ENCODE measurements at regions not wholly inside any gene's neighbourhood (a gene's known extent, or its start where the extent isn't known, plus 50 kb on each side); places are given as distances from the start of the nearest gene placed in this dataset.

DNA sequence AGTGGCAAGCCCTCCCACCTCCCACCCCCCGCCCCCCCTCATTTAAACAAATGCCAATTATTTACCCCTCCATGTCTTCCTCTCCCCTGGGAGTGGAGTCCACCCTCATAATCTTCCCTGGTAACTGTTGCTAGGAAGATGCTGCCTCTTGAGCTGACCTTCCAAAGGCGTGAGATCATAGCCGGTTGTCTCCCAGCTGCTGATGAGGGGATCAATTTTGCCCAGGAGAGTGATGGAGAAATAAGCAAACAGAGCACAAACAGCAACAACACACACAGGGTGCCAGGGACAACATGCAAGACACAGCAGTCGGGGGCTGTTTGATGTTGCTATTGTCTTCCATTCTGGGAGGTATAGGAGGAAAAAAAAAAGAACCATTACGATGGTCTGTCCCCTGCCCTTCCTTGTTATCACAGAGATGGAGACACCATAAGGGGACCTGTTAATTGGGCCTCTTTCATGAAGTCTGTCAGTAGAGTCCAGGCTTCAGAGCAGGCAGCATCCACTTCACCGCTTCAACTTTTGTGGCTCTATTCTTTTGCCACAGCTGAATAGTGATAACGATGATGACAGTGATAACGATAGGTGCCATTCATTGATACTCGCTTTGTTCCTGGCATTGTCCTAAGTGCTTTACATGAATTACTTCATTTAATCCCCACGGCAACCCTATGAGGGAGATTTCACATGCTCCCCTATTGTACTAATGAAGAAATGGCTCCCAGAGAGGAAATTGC is 76.9 kb upstream of the RGMA start:
- Histone ChIP-seq H2BK15ac (ENCODE audit: low read length) (no peak overlapping the region), H3K36me3 (ENCODE audit: control insufficient read depth in 2 of 4, insufficient read depth in 4 of 4, low read length in 3 of 4) (no peaks in the 10 kb centered on the region), H3K79me2 (ENCODE audit: control insufficient read depth in 1 of 2, insufficient read depth in 2 of 2, low read length in 2 of 2) (no peaks in the 10 kb centered on the region), H2BK12ac (ENCODE audit: low read depth, low read length) (no peak overlapping the region), H3K9me3 (ENCODE audit: insufficient read depth in 2 of 2, low read depth in 1 of 2, low read length in 1 of 2) (no peaks in the 10 kb centered on the region), H3K23me2 (ENCODE audit: low read depth, low read length) (no peaks in the 10 kb centered on the region), H3K23ac (ENCODE audit: insufficient read length) (no peak overlapping the region), H2BK120ac (replicated peaks; ENCODE audit: low read depth, low read length) (no peak overlapping the region), H3K27me3 (replicated peaks in 1 of 4; ENCODE audit: control insufficient read depth in 3 of 4, extremely low read depth in 1 of 4, insufficient read depth in 3 of 4, low read length in 3 of 4) (no peaks in the 10 kb centered on the region), H3K9ac (replicated peaks in 1 of 4; ENCODE audit: extremely low read depth in 1 of 4, low read depth in 3 of 4, low read length in 3 of 4) (no peak overlapping the region), H4K20me1 (replicated peaks in 1 of 2; ENCODE audit: control insufficient read depth in 1 of 2, insufficient read depth in 2 of 2, low read length in 2 of 2) (no peaks in the 10 kb centered on the region), H3K14ac (ENCODE audit: insufficient read length) (no peak overlapping the region), H4K5ac (ENCODE audit: insufficient read length, low read depth, low read length) (no peak overlapping the region), H3K56ac (replicated peaks; ENCODE audit: insufficient read length, low read depth, low read length) (no peak overlapping the region), H3K4me1 (replicated peaks in 1 of 4; ENCODE audit: control insufficient read depth in 3 of 4, insufficient read depth in 4 of 4, low read length in 3 of 4) (peaks cover 0 to 4% (median 0%) of the 10 kb centered on the region in 4 experiments; a peak in 1 of 7 replicates), H3K18ac (ENCODE audit: extremely low read depth, low read length) (no peak overlapping the region), H4K91ac (replicated peaks; ENCODE audit: insufficient read length, low read length) (no peak overlapping the region), H3K4me2 (ENCODE audit: insufficient read depth in 1 of 2, low read depth in 2 of 2, low read length in 2 of 2) (no peak overlapping the region), H3K79me1 (ENCODE audit: low read depth, low read length) (no peaks in the 10 kb centered on the region), H3K4me3 (ENCODE audit: extremely low read depth in 1 of 4, insufficient read depth in 2 of 4, low read depth in 3 of 4, low read length in 4 of 4) (no peak overlapping the region), H2AFZ (ENCODE audit: low read length) (no peak overlapping the region), H2AK5ac (ENCODE audit: low read depth, low read length) (no peak overlapping the region), H2BK20ac (ENCODE audit: low read length) (no peak overlapping the region), H3K27ac (ENCODE audit: low read depth, low read length) (no peak overlapping the region), H4K8ac (ENCODE audit: extremely low read depth, insufficient read depth, low read length) (no peak overlapping the region), H3K4ac (replicated peaks; ENCODE audit: insufficient read length, low read depth, low read length) (no peak overlapping the region), H2BK5ac (ENCODE audit: low read depth, low read length) (no peak overlapping the region)
- FAIRE-seq (no peak), DNase-seq (ENCODE audit: low read depth in 1 of 2, low spot score in 2 of 2) (no peak)
- ChIA-PET CTCF (ENCODE audit: partially characterized antibody) (interaction anchor here (0.7 to 1.3 kb wide), 5 partner anchors 9 to 1164 kb away, joined by 3 to 5 read pairs (median 4); no protein-coding TSS in a partner anchor), POLR2A (ENCODE audit: partially characterized antibody) (interaction anchor here (0.6 kb wide), 1 partner anchor 40 kb away, joined by 3 read pairs; no protein-coding TSS in a partner anchor)
- 83% methylated on average over 10 of the region's 10 CpGs; no CpG with 5 or more reads in 1 of the 2 experiments for WGBS, 2 experiments (ENCODE audit: extremely low coverage in 1 of 2, insufficient coverage in 1 of 2, insufficient read length in 1 of 2, insufficient replicate concordance in 2 of 2, low coverage in 1 of 2, low lambda C conversion rate in 2 of 2, missing lambda C conversion rate in 1 of 2)
- TF ChIP-seq CBX5 (IDR thresholded peaks at IDR 0.05; ENCODE audit: low read depth, low read length) (no peak), KDM5A (IDR thresholded peaks at IDR 0.05; ENCODE audit: low read length) (no peak), RBBP5 (IDR thresholded peaks at IDR 0.05; ENCODE audit: borderline replicate concordance, low read depth, low read length) (no peak), ATF3 (IDR thresholded peaks at IDR 0.05; ENCODE audit: insufficient read depth, low read depth, low read length) (no peak), POLR2AphosphoS5 (IDR thresholded peaks at IDR 0.05; ENCODE audit: low read depth, low read length) (no peak), TAF7 (optimal IDR thresholded peaks at IDR 0.05; ENCODE audit: borderline replicate concordance, low read depth, low read length) (no peak), SRF (IDR thresholded peaks at IDR 0.05; ENCODE audit: low read depth, low read length) (no peak), PHF8 (conservative IDR thresholded peaks at IDR 0.05; ENCODE audit: low read depth, low read length) (no peak), NANOG (IDR thresholded peaks at IDR 0.05; ENCODE audit: insufficient read depth, low read depth, low read length, poor library complexity, severe bottlenecking) (no peak)

Data from H1 (cell line).